OCI-LY7 (cell line): ENCODE measurements at regions not wholly inside any gene's neighbourhood (a gene's known extent, or its start where the extent isn't known, plus 50 kb on each side); places are given as distances from the start of the nearest gene placed in this dataset.

ENCODE experiments used
- CTCF ChIP-seq: fragments of 200-600 bp; sonication (generic); conservative IDR thresholded peaks from 2 replicates; pipeline ENCODE4 v1.5.1; 2014; ENCODE audit warnings: mild to moderate bottlenecking, antibody characterized with exemption, low read length, moderate library complexity, mixed read lengths
- EZH2phosphoT487 ChIP-seq: fragments of 200-600 bp; sonication (generic); IDR thresholded peaks from 2 replicates; pipeline ENCODE4 v1.6.1; 2018; ENCODE audit warnings: low read depth, borderline replicate concordance, mild to moderate bottlenecking, mixed run types, antibody characterized with exemption, low read length, moderate library complexity, mixed read lengths

- TF ChIP-seq CTCF (no peak), EZH2phosphoT487 (no peak)
Measured at GRCh38 chr7:52325237-52325636, 710.2 kb upstream of the POM121L12 start.
